Type B pancreatic cell (in vitro differentiated cells): ENCODE measurements at regions not wholly inside any gene's neighbourhood (a gene's known extent, or its start where the extent isn't known, plus 50 kb on each side); places are given as distances from the start of the nearest gene placed in this dataset.

ENCODE experiments used
- DNase-seq: peaks from one replicate; pipeline ENCODE4 v3.0.0; 2021; ENCODE audit warnings: mixed read lengths; ENCODE audit not compliant: unreplicated experiment; ENCODE audit errors: extremely low spot score
- H3K27ac Mint-ChIP-seq: 2 replicates; pipeline ENCODE4 v1.8.0; 2021; ENCODE audit warnings: mild to moderate bottlenecking, mixed read lengths
- H3K27me3 Mint-ChIP-seq: 2 replicates; pipeline ENCODE4 v1.8.0; 2021; ENCODE audit warnings: mixed read lengths
- H3K36me3 Mint-ChIP-seq: 2 replicates; pipeline ENCODE4 v1.8.0; 2021; ENCODE audit warnings: mixed read lengths
- H3K4me1 Mint-ChIP-seq: one replicate; pipeline ENCODE4 v1.8.0; 2021; ENCODE audit warnings: mixed read lengths; ENCODE audit not compliant: unreplicated experiment
- H3K4me3 Mint-ChIP-seq: 2 replicates; pipeline ENCODE4 v1.8.0; 2021; ENCODE audit warnings: mild to moderate bottlenecking, mixed read lengths
- H3K9me3 Mint-ChIP-seq: 2 replicates; pipeline ENCODE4 v1.8.0; 2021; ENCODE audit warnings: mixed read lengths
- CTCF ChIP-seq: fragments of 200-600 bp; sonication (generic); conservative IDR thresholded peaks from 2 replicates; pipeline ENCODE4 v1.5.0; 2021; ENCODE audit warnings: antibody characterized with exemption, mild to moderate bottlenecking

- Mint-ChIP-seq H3K27ac (no peak overlapping the region), H3K4me3 (no peak overlapping the region), H3K4me1 (no peaks in the 10 kb centered on the region), H3K27me3 (no peaks in the 10 kb centered on the region), H3K36me3 (no peaks in the 10 kb centered on the region), H3K9me3 (peaks cover 12% of the 10 kb centered on the region)
- TF ChIP-seq CTCF = no peak
- DNase-seq = no peak
Observed at GRCh38 chr11:103744496-103745153, 291.8 kb upstream of the DDI1 start.

GRCh38 chr11:103749158-103749557 is 287.3 kb upstream of the DDI1 start:
- no peak overlapping the region for H3K27ac Mint-ChIP-seq
- no peaks in the 10 kb centered on the region for H3K36me3 Mint-ChIP-seq
- no peak for DNase-seq
- no peak overlapping the region for H3K4me3 Mint-ChIP-seq
- no peaks in the 10 kb centered on the region for H3K27me3 Mint-ChIP-seq
- no peak for TF ChIP-seq CTCF
- H3K4me1 Mint-ChIP-seq = no peaks in the 10 kb centered on the region
- peaks cover 12% of the 10 kb centered on the region for H3K9me3 Mint-ChIP-seq

GRCh38 chr11:103768816-103769215 is 267.6 kb upstream of the DDI1 start:
- Mint-ChIP-seq H3K36me3 (no peaks in the 10 kb centered on the region), H3K27ac (no peak overlapping the region), H3K4me1 (no peaks in the 10 kb centered on the region), H3K27me3 (no peaks in the 10 kb centered on the region), H3K4me3 (no peak overlapping the region), H3K9me3 (peaks cover 5% of the 10 kb centered on the region)
- no peak for TF ChIP-seq CTCF
- no peak for DNase-seq

DNA sequence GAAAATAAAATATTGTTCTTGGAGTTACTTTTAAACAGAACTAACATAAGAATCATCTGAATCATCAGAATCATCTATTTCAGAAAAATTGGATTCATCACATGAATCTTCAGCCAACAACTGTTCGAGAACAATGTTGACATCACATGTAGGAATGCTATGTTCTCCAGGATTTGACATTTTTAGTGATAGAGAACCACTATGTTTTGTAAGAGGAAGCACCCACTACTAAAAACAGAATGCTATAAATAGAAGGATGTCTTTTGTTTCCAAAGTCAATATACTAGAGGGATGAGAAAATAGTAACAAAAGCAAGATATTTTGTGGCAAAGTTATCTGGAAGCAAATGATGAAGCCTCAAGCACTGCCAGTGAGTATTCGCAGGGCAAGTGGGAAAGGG is 263.4 kb upstream of the DDI1 start:
- no peaks in the 10 kb centered on the region for H3K27me3 Mint-ChIP-seq
- TF ChIP-seq CTCF = no peak
- no peak for DNase-seq
- no peaks in the 10 kb centered on the region for H3K36me3 Mint-ChIP-seq
- no peaks in the 10 kb centered on the region for H3K4me1 Mint-ChIP-seq
- H3K27ac Mint-ChIP-seq = no peak overlapping the region
- no peak overlapping the region for H3K4me3 Mint-ChIP-seq
- H3K9me3 Mint-ChIP-seq = no peaks in the 10 kb centered on the region

GRCh38 chr11:103773537-103773936 is 262.9 kb upstream of the DDI1 start:
- Mint-ChIP-seq H3K27ac (no peak overlapping the region), H3K9me3 (no peaks in the 10 kb centered on the region)

More at GRCh38 chr11:103773537-103773936, 262.9 kb upstream of the DDI1 start:
- Mint-ChIP-seq H3K27me3 (no peaks in the 10 kb centered on the region), H3K36me3 (no peaks in the 10 kb centered on the region), H3K4me1 (no peaks in the 10 kb centered on the region), H3K4me3 (no peak overlapping the region)
- no peak for TF ChIP-seq CTCF
- no peak for DNase-seq
